H4 (cell line): ENCODE measurements at regions not wholly inside any gene's neighbourhood (a gene's known extent, or its start where the extent isn't known, plus 50 kb on each side); places are given as distances from the start of the nearest gene placed in this dataset.

Experiments
- DNase-seq: peaks from one replicate; pipeline ENCODE4 v3.0.0-alpha.2; 2015; ENCODE audit warnings: low spot score

DNA sequence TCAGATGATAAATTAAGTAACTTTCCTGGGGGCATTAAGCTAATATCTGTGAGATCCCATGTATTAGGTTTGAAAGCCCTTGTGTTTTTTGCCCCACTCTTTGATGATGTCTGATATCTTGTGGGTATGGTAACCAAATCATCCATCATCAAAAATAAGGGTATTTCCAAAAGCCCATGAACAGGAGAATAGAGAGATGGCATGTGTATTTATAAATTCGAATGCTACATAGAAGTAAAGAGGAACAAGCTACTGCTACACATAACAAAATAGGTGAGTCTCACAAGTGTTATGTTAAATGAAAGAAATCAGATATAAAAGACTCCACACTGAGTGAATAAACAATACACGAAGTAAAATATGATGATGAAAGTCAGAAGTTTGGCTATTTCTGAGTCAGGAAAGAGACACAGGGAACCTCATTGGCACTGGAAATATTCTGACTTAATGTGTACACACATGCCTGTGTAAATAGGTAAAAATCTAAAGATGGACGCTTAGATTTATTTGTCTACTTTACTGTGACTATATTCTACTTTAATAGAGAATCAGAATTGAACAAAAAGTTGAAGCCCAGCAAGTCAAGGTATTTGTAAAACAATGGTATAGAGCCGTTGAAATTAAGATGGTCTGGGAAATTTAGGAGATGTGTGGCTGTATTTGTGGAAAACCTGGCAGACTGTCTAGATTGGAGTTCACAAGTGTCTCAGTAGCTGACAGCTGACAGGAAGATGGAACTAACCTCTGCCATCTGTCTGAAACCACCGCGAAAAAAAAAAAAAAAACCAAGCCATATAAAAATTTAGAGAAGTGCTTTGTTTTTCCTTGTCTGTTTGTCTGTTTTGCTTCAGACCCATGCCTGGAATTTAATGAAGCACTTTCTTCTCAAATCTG is 111.0 kb upstream of the TGFBR2 start:
- no peak for DNase-seq

DNA sequence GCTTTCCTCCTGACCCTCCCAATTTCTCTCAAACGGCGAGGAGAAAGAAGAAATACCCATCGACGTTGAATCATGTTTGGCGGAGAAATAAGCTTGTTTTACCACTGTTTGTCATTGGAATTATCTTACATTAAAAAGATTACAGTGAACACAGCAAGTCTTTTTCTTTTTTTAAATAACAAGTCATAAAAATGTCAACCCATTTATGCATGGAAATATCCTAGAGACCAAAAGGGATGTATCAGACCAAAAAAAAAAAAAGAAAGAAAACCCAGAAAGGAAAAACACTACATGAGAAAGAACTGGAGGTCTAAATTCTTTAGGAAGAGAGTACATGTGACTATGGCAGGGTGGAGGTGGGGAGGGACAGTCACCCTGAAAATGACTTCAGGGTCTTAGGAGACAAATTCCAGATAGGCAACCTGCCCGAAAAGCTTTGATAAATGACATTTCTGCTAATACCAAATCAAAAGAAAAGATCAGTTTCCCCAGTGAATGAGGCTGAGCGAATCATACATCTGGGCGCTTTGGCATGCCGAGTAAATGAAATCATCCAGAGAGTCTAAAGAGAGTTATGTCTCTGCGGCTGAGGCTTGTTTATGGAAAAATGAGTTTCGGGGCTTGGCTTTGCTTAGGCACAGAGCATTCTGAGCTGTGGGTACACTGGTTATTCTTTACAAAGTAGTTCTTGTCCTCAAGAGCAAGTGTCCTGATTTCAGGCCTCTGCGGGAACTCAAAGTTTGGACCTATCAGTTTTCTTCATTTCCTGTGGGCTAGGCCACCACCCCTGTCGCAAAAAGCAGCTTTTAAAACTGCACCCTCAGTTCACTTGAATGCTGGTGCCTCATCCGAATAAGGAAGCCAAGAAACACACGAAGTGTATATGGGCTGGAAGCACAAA is 110.1 kb upstream of the TGFBR2 start:
- peak; percentile 61 for DNase-seq

DNA sequence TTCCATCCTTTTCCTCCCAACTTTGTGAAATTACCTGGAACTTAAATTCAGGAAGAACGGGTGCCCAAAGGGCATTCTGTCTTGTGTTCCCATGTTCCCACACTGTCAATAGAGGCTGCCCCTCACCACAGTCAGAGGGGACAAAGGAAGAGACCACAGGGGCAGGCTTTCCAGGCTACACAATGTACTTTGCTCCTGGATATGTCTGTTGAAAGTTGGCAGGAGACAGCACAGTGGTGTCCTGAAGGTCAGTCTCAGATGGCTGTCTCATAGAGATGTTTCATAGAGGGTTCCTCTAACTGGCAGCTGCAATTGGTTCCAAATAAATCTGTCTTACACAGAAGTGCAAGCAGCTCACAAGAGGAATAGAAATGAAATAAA is 107.8 kb upstream of the TGFBR2 start:
- DNase-seq = no peak

DNA sequence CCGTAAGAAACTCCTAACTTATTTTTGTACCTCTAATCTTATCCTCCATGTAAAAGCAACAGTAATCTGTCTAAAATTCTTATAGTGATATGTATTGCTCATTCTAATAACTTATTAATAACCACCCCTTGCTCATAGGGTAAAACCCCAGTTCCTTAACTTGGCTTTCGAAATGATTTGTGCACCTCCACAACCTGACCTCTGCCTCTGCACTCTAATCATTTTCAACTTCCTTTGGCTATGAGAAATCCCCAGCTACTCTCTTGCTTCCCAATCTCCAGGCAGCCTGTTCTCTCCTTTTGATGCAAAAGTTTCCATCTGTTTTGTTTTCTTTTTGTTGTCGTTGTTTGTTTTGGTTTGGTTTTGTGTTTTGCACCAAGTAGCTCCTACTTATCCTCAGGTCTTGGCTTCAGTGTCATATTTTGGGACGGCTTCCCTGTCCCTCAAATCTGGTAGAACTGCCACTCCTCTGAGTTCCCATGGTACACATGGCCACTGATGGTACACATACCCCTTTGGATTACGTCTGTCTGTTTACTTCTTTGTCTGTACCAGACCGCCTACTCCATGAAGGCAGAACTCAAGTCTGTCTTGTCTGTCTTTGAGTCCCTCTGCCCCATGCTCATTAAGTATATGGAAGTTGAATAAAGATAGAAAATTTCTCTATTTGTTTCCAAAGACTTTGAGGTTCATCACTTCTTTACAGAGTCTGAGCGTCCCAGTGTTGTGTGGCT is 105.6 kb upstream of the TGFBR2 start:
- no peak for DNase-seq

DNA sequence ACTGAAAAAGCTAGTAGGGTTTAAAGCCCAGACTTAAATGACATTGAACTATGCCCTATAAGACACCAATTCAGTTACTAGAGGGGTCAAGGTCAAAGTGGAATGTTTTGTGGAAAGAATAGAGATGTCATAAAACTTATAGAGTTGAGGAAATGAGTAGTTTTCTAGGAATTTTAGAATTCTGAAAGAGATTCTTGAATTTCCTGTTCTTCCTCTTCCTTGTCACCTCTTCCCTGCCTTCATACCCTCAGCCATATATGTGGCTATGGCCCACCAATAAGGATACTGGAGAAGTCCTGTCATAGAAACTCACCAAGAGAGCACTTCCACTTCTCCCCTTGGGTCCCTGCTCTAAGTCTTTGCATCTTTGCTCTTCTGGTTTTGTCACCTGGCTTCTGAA is 104.9 kb upstream of the TGFBR2 start:
- no peak for DNase-seq

DNA sequence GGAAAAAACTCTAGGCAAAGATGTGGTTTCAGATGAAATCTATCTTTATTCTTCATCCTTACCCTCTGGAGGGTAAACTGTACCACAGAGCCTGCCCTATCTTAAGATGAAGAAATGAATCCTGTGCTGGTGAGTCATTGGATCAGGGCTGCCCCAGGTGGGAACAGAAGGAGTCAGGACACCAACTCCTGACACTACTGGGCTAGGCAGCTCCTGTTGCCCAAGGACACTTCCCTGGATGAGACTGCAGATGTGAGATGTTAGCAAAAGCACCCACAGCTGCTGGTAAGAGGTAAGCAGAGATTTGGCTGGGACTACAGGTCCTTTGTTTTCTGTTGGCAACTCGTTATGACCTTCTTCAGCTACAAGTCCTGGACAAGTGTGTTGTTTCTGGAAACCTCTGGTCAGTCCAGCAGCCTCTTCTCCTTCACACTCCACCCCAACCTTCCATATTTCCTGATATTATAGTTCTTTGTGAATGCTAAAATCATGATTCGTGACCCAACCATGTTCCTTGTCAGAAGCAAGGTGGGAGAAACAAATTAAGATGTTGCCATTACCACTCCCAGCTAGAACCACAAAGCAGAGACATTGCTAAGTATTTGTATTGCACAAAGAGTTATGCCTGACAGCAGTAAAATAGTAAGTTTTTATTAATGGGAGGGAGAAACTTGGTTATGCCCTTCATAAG is 104.2 kb upstream of the TGFBR2 start:
- DNase-seq = no peak

DNA sequence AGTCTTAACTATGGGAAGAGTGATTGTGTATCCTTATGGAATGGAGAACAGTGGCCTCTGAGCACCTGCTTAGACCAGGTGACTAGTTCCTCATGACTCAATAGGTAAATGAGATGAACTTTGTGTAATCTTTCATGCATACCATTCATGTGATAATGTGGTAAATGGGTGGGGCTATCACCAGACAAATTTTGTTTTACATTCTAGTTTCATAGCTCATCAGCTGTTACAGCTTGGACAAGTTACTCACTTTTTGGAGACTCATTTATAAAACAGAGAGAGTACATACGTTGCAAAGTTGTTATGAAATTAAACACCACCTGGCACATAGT is 103.7 kb upstream of the TGFBR2 start:
- DNase-seq = no peak

DNA sequence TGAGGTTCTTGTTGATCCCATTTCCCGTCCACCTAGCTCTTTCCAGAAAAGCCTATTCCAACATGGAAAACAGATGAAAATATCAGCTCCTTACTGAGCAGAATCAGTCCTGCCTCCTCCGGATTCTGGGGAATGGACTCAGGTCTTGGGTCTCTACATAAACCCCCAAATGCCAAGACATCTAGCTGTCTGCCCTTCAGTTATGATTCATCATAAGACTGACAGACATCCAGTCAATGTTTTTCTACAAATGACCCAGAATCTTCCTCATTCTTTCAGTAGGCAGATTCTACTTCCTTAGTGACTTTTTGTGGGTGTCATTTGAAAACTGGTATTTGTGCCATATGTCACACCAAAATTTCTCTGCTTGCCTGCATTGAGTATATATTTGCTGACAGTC is 103.0 kb upstream of the TGFBR2 start:
- DNase-seq = no peak

DNA sequence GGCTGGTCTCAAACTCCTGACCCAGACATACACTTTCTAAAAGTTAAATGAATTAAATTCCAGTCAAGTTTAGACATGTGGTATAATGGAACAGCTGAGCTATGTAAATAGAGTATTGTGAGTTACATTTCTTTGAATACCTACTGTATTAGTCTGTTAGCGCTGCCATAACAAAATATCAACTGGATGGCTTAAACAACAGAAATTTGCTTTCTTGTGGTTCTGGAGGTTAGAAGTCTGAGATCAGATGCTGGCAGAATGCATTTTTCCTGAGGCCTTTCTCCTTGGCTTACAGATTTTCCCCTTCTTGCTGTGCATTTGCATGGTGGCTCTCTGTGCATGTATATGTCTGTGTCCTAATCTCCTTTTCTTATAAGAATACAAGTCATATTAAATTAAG is 101.5 kb upstream of the TGFBR2 start:
- DNase-seq = no peak

DNA sequence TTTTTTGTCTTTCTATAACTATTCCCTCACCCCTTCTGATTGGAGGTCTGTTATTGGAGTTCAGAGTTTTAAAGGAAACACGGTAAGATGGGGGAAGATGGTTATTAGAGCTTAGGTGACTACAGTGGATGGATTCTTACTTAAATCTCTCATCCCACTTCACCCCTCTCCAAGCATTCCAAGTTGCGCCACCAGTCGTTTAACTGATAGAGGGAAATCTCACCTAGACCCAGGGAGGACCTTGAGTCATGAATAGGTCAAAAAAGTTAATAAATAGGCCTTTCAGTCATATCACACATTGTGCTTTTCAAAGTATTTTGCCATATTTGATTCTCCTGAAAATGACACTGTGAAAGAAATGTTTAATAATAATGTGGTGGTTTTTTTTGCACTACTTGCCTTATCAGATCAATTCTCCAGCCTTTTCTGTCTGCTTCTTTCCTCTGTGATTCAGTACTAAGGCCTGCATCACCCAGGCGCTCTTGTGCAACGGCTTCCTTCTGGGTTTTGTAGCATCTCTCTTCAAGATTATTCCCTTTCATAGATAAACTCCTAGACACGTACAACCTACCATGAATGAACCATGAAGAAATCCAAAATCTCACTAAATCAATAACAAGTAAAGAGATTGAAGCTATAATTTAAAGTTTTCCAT is 100.4 kb upstream of the TGFBR2 start:
- DNase-seq = no peak

DNA sequence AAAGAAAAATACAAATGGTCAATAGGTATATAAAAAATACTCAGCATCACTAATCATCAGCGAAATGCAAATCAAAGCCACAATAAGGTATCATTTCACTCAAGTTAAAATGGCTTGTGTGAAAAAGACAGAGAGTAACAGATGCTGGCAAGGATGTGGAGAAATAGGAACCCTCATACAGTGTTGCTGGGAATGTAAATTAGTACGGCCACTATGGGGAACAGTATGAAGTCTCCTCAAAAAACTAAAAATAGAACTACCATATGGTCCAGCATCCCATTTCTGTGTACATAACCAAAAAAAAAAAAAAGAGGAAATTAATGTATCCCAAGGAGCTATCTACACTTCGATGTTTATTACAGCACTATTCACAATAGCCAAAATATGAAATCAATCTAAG is 98.1 kb upstream of the TGFBR2 start:
- no peak for DNase-seq

DNA sequence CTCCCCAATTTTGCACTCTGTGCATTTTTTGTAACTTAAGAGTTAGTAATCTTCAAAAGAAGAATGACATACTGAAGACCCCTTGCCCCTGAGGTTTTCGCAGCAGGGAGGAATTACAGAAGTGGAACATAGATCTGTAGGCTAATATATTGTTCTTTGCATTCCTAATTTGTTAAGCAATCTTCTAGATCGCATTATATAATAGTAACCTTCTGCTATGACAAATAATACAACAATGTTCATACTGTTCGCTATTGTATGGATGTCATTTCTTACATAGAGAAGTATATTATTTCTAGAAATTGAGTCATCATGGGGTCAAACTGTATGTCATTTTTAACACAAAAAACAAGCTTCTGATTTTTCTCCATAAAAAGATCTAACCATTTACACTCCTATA is 95.8 kb upstream of the TGFBR2 start:
- no peak for DNase-seq

DNA sequence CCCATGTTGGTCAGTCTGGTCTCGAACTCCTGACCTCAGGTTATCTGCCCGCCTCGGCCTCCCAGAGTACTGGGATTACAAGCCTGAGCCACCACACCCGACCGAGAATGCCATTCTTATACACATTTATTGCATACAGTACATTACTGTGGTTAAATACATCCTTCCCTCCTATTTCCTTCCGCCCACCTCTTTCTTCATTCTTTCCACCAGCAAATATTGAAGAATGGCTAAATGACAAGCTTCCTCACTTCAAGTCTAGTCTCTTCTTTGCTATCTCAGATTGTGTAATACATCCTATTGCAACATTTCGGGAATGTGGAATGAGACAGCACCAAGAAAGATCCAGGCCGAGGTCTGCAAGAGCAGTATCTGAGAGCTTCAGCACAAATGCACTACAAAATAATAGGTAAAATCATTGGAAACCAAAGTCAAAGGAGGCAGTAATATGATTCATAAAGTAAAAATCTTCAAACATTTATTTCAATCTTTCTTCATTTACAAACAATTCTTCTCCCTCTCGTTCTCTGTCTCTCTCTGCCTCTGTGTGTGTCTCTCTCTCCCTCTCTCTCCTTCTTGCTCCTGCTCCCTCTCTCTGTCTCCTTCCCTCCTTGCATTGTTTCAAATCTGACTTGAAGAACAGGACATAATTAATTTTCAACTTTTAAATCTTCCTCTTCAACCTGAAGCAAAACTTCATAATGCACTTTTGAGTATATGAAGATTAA is 94.7 kb upstream of the TGFBR2 start:
- peak; percentile 52 for DNase-seq

DNA sequence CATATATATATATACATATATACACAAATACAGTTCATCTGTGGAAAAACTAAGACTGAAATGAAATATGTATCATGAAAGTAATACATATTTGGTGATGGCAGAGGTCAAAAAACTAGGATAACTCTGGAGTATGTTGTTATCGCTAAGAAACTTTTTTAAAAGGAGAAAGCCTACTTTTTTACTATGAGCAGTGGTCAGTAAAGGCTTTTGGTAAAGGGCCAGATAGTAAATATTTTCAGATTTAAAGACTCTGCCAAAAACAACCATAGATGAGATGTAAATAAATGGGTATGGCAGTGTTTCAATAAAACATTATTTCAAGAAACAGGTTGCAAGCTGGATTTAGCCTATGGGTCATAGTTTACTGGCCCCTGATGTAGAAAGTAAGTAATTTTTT is 93.8 kb upstream of the TGFBR2 start:
- no peak for DNase-seq

DNA sequence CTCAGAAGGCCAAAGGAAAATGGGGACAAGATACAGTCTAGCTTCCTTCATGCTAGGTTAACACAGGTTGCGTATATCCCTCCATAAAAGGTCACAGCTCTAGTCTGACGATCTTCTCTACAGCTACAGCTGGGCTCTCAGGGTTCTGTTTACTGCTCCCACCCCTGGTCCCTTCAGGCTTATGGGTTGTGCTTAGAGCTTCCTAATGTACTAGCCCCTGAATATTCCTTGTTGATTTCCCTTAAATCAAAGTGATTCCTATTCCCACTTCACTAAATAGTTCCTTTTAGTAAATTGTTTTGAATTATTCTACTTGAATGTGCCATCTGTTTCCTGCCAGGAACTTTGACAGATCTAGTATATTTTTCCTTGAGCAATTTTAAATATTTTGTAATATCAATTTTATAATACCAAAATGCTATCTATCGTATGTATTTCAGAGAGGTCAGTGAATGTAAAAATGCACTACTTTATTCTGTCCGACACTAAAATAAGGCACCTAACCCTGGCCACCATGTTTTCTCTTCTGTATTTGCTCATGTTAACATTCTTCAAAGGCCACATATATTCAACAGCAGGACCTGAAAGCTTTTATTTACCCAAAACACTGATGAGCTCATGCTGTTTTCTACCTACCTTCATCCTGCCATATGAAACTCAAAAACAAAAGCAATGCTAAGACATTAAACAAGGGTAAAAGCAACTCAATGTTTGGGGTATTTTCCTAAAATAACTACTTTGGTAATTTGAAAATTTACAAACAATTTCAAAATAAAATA is 92.8 kb upstream of the TGFBR2 start:
- DNase-seq = no peak

DNA sequence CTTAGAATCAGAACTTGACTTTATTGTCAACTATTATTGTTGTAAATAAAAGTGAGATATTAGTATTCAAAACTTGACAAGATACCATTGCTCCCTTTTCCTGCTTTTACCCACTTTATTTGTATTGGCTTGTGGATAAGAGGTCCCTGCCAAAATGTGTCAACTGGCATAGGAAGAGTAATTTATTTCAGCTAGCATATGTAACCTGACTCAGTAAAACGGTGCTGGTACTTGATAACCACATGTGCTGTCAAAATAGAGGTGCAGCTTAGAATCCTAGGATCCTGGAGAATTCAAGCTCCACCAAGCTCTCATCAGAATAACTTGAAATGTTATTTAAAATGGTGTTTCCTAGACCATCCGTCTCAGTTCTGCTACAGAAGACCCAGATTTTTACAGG is 90.2 kb upstream of the TGFBR2 start:
- DNase-seq = no peak

DNA sequence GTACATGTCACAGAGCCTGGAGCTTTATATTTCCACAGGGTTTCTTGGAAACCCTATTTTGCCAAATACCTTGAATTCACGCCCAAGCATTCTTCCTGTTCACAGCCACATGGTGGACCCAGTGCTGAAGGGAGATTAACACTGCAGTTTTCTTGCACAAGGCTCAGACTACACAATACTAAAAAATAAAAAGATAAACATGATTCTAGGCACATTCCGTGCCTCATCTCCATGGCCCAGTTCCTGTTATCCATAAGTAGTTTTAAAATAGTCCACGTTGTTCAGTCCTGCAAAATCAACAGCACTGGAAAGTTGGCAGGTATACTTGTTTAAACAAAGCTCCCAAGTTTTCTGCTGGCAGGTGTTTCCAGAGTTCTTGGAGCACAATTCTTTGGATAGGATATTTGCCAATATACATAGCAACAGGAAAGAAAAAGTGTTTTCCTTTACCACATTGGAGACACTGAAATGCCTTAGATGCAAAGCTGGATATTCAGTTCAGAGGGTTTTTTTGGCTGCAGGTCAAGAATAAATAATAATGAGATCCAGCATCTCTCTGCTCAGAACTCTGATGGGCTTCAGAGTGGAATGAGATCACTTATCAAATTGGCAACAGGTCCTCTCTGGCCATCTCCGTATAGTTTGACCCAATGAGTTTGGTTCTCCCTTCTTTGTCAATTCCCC is 88.1 kb upstream of the TGFBR2 start:
- no peak for DNase-seq

DNA sequence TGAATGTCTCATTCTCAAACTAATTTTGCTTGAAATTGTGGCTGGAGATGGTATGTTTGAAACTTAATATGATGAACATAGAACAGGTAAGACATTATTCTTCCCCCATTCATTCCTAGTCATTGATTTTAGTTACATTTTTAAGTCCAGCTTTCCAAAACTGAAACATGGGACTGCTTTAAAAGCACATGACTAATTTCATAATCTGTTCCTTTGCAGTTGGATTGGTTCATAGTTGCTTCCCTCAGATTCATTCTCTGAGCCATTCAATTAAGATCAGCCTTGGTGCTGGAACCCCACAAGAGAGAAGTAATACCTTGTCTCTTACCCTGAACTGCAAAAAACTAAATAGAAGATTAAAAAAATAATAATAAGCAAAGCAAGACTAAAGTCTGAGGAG is 87.5 kb upstream of the TGFBR2 start:
- no peak for DNase-seq

DNA sequence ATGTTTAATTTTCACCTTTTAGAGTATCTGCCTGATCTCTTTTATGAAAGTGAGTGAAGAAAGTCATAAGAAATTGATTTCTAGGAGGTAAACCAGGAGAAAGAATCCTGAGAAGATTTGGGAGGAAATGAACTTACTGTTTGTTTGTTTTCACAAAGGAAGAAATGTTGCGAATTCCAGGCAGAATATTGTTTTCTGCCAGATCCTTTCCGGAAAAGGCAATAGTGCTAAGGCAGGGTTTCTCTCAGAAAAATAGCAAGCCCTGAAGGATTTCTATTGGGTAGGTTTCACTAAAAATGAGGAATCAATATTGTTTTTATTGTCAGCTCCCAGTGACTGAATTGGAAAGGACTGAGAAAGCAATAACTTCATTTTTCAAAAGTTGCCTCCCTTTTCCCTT is 85.7 kb upstream of the TGFBR2 start:
- DNase-seq = no peak
